PC-9 (cell line): ENCODE measurements at regions not wholly inside any gene's neighbourhood (a gene's known extent, or its start where the extent isn't known, plus 50 kb on each side); places are given as distances from the start of the nearest gene placed in this dataset.

ENCODE experiments used
- BruUV-seq: library from RNA; stranded (reverse); fragments of 400-500 nt; replicated peaks from 2 replicates; lab custom pipeline; 2021; lab: Mats Ljungman, UMichigan
- CTCF ChIA-PET: fragments of 300-600 bp; sonication (Branson Sonifier 250); formaldehyde crosslinking; loops from one replicate; lab custom pipeline; 2022; ENCODE audit warnings: antibody characterized with exemption; lab: Charles Lee
- POLR2A ChIA-PET: fragments of 300-600 bp; sonication (Branson Sonifier 250); formaldehyde crosslinking; loops from one replicate; lab custom pipeline; 2022; ENCODE audit warnings: antibody characterized with exemption; ENCODE audit not compliant: unreplicated experiment; lab: Charles Lee
- DNase-seq, 2 experiments: peaks; one replicate each; pipeline versions ENCODE4 v3.0.0 to v3.0.0-alpha.2; 2015 to 2022; ENCODE audit warnings: mixed read lengths in 1 of 2
- H2AFZ ChIP-seq: fragments of 200-600 bp; sonication (generic); 2 replicates; pipeline ENCODE4 v1.8.1; 2017; ENCODE audit warnings: antibody characterized with exemption
- H3F3A ChIP-seq: fragments of 200-600 bp; sonication (generic); 2 replicates; pipeline ENCODE4 v1.8.1; 2017; ENCODE audit warnings: antibody characterized with exemption, mild to moderate bottlenecking, low read depth; ENCODE audit not compliant: insufficient read depth
- H3K27ac ChIP-seq: fragments of 200-600 bp; sonication (generic); 2 replicates; pipeline ENCODE4 v1.6.1; 2016; ENCODE audit warnings: mixed run types
- H3K27me3 ChIP-seq: fragments of 200-600 bp; sonication (generic); 2 replicates; pipeline ENCODE4 v1.6.1; 2016; ENCODE audit warnings: low read depth, mixed run types; ENCODE audit not compliant: insufficient read depth
- H3K36me3 ChIP-seq: fragments of 200-600 bp; sonication (generic); 2 replicates; pipeline ENCODE4 v1.6.1; 2016; ENCODE audit warnings: low read depth, mixed run types
- H3K4me1 ChIP-seq: fragments of 200-600 bp; sonication (generic); replicated peaks from 2 replicates; pipeline ENCODE4 v1.6.1; 2016; ENCODE audit warnings: mixed run types; ENCODE audit not compliant: insufficient read depth
- H3K4me2 ChIP-seq: fragments of 200-600 bp; sonication (generic); 2 replicates; pipeline ENCODE4 v1.6.1; 2017; ENCODE audit warnings: mixed run types
- H3K4me3 ChIP-seq: fragments of 200-600 bp; sonication (generic); 2 replicates; pipeline ENCODE4 v1.6.1; 2016; ENCODE audit warnings: mixed run types
- H3K79me2 ChIP-seq: fragments of 200-600 bp; sonication (generic); 2 replicates; pipeline ENCODE4 v1.6.1; 2017; ENCODE audit warnings: low read depth, mixed run types
- H3K9me2 ChIP-seq: fragments of 200-600 bp; sonication (generic); 2 replicates; pipeline ENCODE4 v1.8.1; 2017; ENCODE audit warnings: mild to moderate bottlenecking; ENCODE audit not compliant: insufficient read depth
- H3K9me3 ChIP-seq: fragments of 200-600 bp; sonication (generic); 2 replicates; pipeline ENCODE4 v1.8.1; 2016; ENCODE audit warnings: low read depth; ENCODE audit not compliant: insufficient read depth
- H4K20me1 ChIP-seq: fragments of 200-600 bp; sonication (generic); 2 replicates; pipeline ENCODE4 v1.8.1; 2017; ENCODE audit not compliant: insufficient read depth
- CTCF ChIP-seq: fragments of 200-600 bp; sonication (generic); conservative IDR thresholded peaks from 2 replicates; pipeline ENCODE4 v1.6.1; 2017; ENCODE audit warnings: mixed run types, antibody characterized with exemption, mild to moderate bottlenecking, moderate library complexity
- EZH2 ChIP-seq: fragments of 200-600 bp; sonication (generic); IDR thresholded peaks from 2 replicates; pipeline ENCODE4 v1.8.0; 2017; ENCODE audit warnings: antibody characterized with exemption, low read depth
- intact Hi-C: fragments of 100-400 bp; cut with micrococcal nuclease; formaldehyde crosslinking; loops from one replicate; pipeline ENCODE4 v1.10.0; 2022; ENCODE audit not compliant: unreplicated experiment

- POLR2A ChIA-PET, result no interaction called here
- CTCF ChIA-PET, result no interaction called here
- no peaks in the 10 kb centered on the region for H3K9me2 ChIP-seq
- no peak overlapping the region for H3K27ac ChIP-seq
- H3K4me3 ChIP-seq, result no peak overlapping the region
- TF ChIP-seq EZH2 (no peak), CTCF (no peak)
- peak in 1 of 2 experiments; percentile 58 for DNase-seq
- no peak overlapping the region for H2AFZ ChIP-seq
- H3K4me1 ChIP-seq, result no peaks in the 10 kb centered on the region; the same call in 1 of the 2 replicates
- peaks cover 9% of the 10 kb centered on the region; the same call in 1 of the 2 replicates for H4K20me1 ChIP-seq
- H3K4me2 ChIP-seq, result no peak overlapping the region
- H3K9me3 ChIP-seq, result no peaks in the 10 kb centered on the region
- 0 out of 2 replicates have a peak, but pooled peaks cover under 1% of the 10 kb centered on the region for H3F3A ChIP-seq
- intact Hi-C loops, result no loop called here
- H3K36me3 ChIP-seq, result no peaks in the 10 kb centered on the region
- H3K27me3 ChIP-seq, result peaks cover 98% of the 10 kb centered on the region
- BruUV-seq, result no TSS peak
- H3K79me2 ChIP-seq, result no peaks in the 10 kb centered on the region
Observed at GRCh38 chr20:62577490-62577836, 64.8 kb upstream of the SLCO4A1 start.

- intact Hi-C loops, result no loop called here
Observed at GRCh38 chr20:62578294-62578897, 63.9 kb upstream of the SLCO4A1 start.

GRCh38 chr20:62580052-62580451 is 62.3 kb upstream of the SLCO4A1 start:
- POLR2A ChIA-PET, result no interaction called here
- no peak overlapping the region for H3K27ac ChIP-seq

More at GRCh38 chr20:62578294-62578897, 63.9 kb upstream of the SLCO4A1 start:
- DNase-seq, result no peak
- peaks cover 98% of the 10 kb centered on the region for H3K27me3 ChIP-seq
- peaks cover 9% of the 10 kb centered on the region; the same call in 1 of the 2 replicates for H4K20me1 ChIP-seq
- no peaks in the 10 kb centered on the region; the same call in 1 of the 2 replicates for H3K4me1 ChIP-seq
- no peak overlapping the region for H3K27ac ChIP-seq
- H3K4me3 ChIP-seq, result no peak overlapping the region
- ChIA-PET CTCF (interaction anchor here (0.7 kb wide), 1 partner anchor 682 kb away, joined by 3 read pairs; no protein-coding TSS in a partner anchor), POLR2A (no interaction called here)
- H3K9me3 ChIP-seq, result no peaks in the 10 kb centered on the region
- no TSS peak for BruUV-seq
- H3K79me2 ChIP-seq, result no peaks in the 10 kb centered on the region
- H3F3A ChIP-seq, result no peaks in the 10 kb centered on the region
- H3K9me2 ChIP-seq, result no peaks in the 10 kb centered on the region
- no peak overlapping the region for H2AFZ ChIP-seq
- TF ChIP-seq EZH2 (no peak), CTCF (peak; percentile 30; the same call in 1 of the 2 replicates)
- H3K4me2 ChIP-seq, result no peak overlapping the region
- H3K36me3 ChIP-seq, result no peaks in the 10 kb centered on the region

More at GRCh38 chr20:62580052-62580451, 62.3 kb upstream of the SLCO4A1 start:
- no peaks in the 10 kb centered on the region for H3K79me2 ChIP-seq
- no TSS peak for BruUV-seq
- no peak for DNase-seq
- intact Hi-C loops, result no loop called here
- H3K27me3 ChIP-seq, result peaks cover 96% of the 10 kb centered on the region
- no peaks in the 10 kb centered on the region for H3K9me2 ChIP-seq
- H3F3A ChIP-seq, result no peaks in the 10 kb centered on the region
- H3K36me3 ChIP-seq, result no peaks in the 10 kb centered on the region
- CTCF ChIA-PET, result no interaction called here
- no peaks in the 10 kb centered on the region; the same call in 1 of the 2 replicates for H3K4me1 ChIP-seq
- TF ChIP-seq CTCF, result no peak
- no peak for TF ChIP-seq EZH2
- H2AFZ ChIP-seq, result no peak overlapping the region
- no peak overlapping the region for H3K4me2 ChIP-seq
- H4K20me1 ChIP-seq, result peaks cover 9% of the 10 kb centered on the region
- H3K9me3 ChIP-seq, result no peaks in the 10 kb centered on the region
- H3K4me3 ChIP-seq, result no peak overlapping the region
